Activated naive CD8-positive, alpha-beta T cell treated with anti-CD3 and anti-CD28 coated beads, Interleukin-2, amount 10 ng/mL, durations not matched to agents 7 days and 5 days (primary cell): ENCODE measurements at regions not wholly inside any gene's neighbourhood (a gene's known extent, or its start where the extent isn't known, plus 50 kb on each side); places are given as distances from the start of the nearest gene placed in this dataset.
A peak's percentile ranks its signal among the peaks of the same experiment; 100 is the strongest.
"Not testable (repeated sequence)": the region's sequence is repeated elsewhere in the genome, so short reads cannot be mapped to it uniquely, and the experiment has no call there.

Source experiments
- ATAC-seq: fragments of 150-1000 bp; cut with Tn5 transposase; one replicate; pipeline ENCODE4 v1.10.0; 2021; ENCODE audit warnings: low read depth, moderate library complexity
- POLR2A ChIA-PET: fragments of 350-600 bp; sonication (Branson Sonifier 250); formaldehyde crosslinking; loops from one replicate; lab custom pipeline; 2021; ENCODE audit warnings: antibody characterized with exemption; lab: Charles Lee
- DNase-seq: peaks from one replicate; pipeline ENCODE4 v3.0.0; 2021
- H3K27ac Mint-ChIP-seq: one replicate; pipeline ENCODE4 v1.8.0; 2022; ENCODE audit warnings: mild to moderate bottlenecking, mixed read lengths
- H3K27me3 Mint-ChIP-seq: one replicate; pipeline ENCODE4 v1.8.0; 2022; ENCODE audit warnings: mild to moderate bottlenecking, moderate library complexity, mixed read lengths
- H3K36me3 Mint-ChIP-seq: one replicate; pipeline ENCODE4 v1.8.0; 2021; ENCODE audit warnings: mild to moderate bottlenecking, mixed read lengths
- H3K4me1 Mint-ChIP-seq: one replicate; pipeline ENCODE4 v1.8.0; 2021; ENCODE audit warnings: mixed read lengths
- H3K4me3 Mint-ChIP-seq: one replicate; pipeline ENCODE4 v1.8.0; 2022; ENCODE audit warnings: mild to moderate bottlenecking, moderate library complexity, mixed read lengths
- H3K9me3 Mint-ChIP-seq: one replicate; pipeline ENCODE4 v1.8.0; 2021; ENCODE audit warnings: mixed read lengths

DNA sequence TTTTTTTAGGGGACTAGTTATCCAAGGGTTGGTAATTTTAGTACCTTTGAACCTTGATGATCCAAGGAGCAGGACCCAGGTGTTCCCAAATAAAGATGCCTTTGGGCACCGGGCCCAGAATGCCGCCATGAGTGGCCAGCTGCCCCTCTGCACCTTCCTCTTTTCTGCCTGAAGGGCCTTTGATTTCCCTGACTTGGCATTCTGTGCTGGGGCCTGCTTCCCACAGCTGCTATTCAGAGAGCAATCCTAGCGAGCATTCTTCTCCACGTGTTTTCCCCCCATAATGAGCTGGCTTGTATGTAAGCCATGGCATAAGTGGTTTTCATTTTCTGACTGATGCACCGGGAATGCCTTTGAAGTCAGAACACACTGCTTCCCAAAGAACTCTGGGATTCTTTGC lies 77.6 kb upstream of the FAM72C start:
- H3K36me3 Mint-ChIP-seq, ATAC-seq, H3K27me3 Mint-ChIP-seq, H3K4me3 Mint-ChIP-seq, DNase-seq, H3K27ac Mint-ChIP-seq, H3K9me3 Mint-ChIP-seq, H3K4me1 Mint-ChIP-seq, POLR2A ChIA-PET: not testable (repeated sequence)

DNA sequence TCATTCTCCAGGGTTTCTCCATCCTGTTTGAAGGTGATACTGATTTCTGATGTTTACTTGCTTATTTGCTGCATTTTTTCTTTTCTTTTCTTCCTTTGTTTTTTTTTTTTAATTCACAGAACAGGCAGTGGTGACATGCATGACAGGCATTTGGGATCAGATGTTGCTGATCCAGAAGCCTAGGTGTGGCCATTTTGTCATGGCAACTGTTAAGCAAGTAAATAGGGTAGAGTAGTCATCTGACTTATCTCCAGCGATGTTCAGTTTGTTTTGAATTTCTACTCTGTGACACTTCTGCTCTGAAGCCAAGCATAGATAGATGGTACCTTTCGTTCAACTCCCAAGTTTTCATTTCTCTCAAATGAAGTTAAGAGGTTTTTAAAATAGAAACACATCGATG lies 74.9 kb upstream of the FAM72C start:
- ATAC-seq, POLR2A ChIA-PET, H3K27ac Mint-ChIP-seq, H3K36me3 Mint-ChIP-seq, H3K27me3 Mint-ChIP-seq, H3K4me3 Mint-ChIP-seq, H3K4me1 Mint-ChIP-seq, H3K9me3 Mint-ChIP-seq, DNase-seq: not testable (repeated sequence)

DNA sequence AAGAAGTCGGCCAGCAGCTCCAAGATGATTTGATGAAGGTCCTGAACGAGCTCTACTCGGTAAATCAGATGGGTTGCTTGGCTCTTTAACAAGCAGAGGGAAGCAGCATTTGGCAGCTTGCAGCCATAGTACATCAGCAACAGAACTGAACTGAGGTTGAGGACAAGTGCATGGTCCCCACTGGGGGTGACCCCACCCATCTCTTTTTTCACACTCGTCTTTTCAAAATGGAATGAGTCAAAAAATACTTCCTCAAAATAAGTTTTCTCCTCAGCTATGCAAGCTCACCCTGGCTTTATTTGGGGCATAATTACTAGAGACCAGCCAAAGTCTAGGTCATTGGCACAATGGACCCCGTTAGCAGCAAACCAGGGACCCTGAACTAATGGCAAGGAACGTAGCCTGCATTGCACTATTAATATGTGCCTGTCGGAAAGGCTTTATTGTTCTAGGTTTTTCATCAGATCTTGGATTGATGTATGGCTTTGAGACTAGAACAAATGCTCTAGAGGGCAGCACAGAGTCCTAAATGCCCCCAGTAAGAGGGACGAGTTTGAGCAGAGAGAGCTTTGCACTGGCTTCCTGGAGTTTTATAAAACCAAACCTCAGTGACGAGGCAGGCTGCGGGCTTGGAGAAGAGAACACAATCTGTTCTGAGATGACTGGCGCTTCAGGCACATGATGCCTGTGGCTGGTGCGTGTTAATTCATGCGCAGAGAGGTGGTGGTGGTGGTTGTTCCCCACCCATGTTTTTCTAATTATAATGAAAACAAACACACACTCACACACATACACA lies 74.2 kb upstream of the FAM72C start:
- H3K36me3 Mint-ChIP-seq, H3K4me1 Mint-ChIP-seq, H3K4me3 Mint-ChIP-seq, H3K9me3 Mint-ChIP-seq, H3K27ac Mint-ChIP-seq, POLR2A ChIA-PET, H3K27me3 Mint-ChIP-seq: not testable (repeated sequence)
- DNase-seq (peak; percentile 30), ATAC-seq (peak; percentile 72)

- H3K27me3 Mint-ChIP-seq, H3K9me3 Mint-ChIP-seq, ATAC-seq, H3K4me3 Mint-ChIP-seq, H3K36me3 Mint-ChIP-seq, POLR2A ChIA-PET, H3K27ac Mint-ChIP-seq, H3K4me1 Mint-ChIP-seq, DNase-seq: not testable (repeated sequence)
Observed at GRCh38 chr1:144042251-144042650, 70.5 kb upstream of the FAM72C start.

GRCh38 chr1:144040293-144040692 lies 68.5 kb upstream of the FAM72C start:
- H3K4me3 Mint-ChIP-seq, H3K27me3 Mint-ChIP-seq, H3K27ac Mint-ChIP-seq, ATAC-seq, H3K4me1 Mint-ChIP-seq, POLR2A ChIA-PET, H3K9me3 Mint-ChIP-seq, DNase-seq, H3K36me3 Mint-ChIP-seq: not testable (repeated sequence)

DNA sequence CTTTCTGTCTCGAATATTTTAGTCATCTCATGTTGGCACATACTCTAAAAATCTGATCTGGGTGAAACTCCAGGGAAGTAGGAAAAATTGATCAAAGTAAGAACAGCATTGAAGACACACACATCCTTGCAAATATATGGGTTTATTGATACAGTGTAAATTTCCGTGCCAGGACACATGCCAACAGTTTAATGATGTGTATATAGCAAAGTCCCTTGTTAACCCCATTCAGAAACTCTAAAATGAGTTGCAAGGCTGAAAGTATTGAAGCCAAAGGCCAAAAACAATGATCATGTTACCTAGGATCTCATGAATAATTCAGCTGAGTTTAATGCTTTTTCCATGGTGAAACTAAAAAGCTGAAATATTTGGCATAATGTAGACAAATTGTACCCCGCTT lies 62.3 kb upstream of the FAM72C start:
- H3K4me1 Mint-ChIP-seq, H3K27ac Mint-ChIP-seq, ATAC-seq, H3K27me3 Mint-ChIP-seq, H3K9me3 Mint-ChIP-seq, H3K36me3 Mint-ChIP-seq, DNase-seq, POLR2A ChIA-PET, H3K4me3 Mint-ChIP-seq: not testable (repeated sequence)

DNA sequence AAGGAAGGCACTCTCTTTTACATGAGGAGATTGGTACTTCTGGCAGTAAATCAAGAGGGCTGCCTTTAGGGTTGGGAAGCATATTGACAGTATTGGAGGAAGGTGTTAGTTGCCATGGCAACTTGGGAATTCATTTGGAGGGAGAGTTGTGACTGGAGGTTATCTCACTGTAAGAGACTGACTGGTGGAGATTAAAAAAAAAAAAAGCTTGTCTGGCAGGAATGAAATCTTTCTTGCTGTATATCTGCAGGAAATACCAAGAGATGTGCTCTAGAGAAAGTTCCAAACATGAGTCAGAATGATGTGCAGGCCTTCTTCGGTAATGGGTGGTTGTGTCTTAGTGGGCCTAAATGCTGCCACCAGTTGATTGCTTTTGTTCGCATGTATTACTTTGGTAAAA lies 59.8 kb upstream of the FAM72C start:
- H3K36me3 Mint-ChIP-seq, H3K4me1 Mint-ChIP-seq, H3K27me3 Mint-ChIP-seq, ATAC-seq, H3K9me3 Mint-ChIP-seq, DNase-seq, H3K4me3 Mint-ChIP-seq, POLR2A ChIA-PET, H3K27ac Mint-ChIP-seq: not testable (repeated sequence)

DNA sequence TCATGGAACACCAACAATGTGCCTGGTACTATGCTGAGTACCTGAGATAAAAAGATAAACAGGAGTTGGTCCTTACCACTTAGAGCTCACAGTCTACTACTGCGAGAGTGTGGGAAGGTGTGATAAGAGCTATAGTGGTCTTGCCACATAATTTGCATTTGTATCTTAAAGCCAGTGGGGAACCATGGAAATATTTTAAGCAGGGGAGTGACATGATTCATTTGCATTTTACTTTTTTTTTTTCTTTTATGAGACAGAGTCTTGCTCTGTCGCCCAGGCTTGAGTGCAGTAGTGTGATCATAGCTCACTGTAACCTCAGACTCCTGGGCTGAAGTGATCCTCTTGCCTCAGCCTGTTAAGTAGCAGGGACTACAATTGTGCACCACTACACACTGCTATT lies 54.2 kb upstream of the FAM72C start:
- H3K36me3 Mint-ChIP-seq, H3K4me1 Mint-ChIP-seq, DNase-seq, POLR2A ChIA-PET, H3K27me3 Mint-ChIP-seq, ATAC-seq, H3K9me3 Mint-ChIP-seq, H3K27ac Mint-ChIP-seq, H3K4me3 Mint-ChIP-seq: not testable (repeated sequence)

- DNase-seq, H3K27me3 Mint-ChIP-seq, H3K27ac Mint-ChIP-seq, ATAC-seq, H3K36me3 Mint-ChIP-seq, H3K9me3 Mint-ChIP-seq, H3K4me1 Mint-ChIP-seq, POLR2A ChIA-PET, H3K4me3 Mint-ChIP-seq: not testable (repeated sequence)
Observed at GRCh38 chr1:144021690-144022384, 50.1 kb upstream of the FAM72C start.
